ENCODE measurements at regions not wholly inside any gene's neighbourhood (a gene's known extent, or its start where the extent isn't known, plus 50 kb on each side); places are given as distances from the start of the nearest gene placed in this dataset.

DNA sequence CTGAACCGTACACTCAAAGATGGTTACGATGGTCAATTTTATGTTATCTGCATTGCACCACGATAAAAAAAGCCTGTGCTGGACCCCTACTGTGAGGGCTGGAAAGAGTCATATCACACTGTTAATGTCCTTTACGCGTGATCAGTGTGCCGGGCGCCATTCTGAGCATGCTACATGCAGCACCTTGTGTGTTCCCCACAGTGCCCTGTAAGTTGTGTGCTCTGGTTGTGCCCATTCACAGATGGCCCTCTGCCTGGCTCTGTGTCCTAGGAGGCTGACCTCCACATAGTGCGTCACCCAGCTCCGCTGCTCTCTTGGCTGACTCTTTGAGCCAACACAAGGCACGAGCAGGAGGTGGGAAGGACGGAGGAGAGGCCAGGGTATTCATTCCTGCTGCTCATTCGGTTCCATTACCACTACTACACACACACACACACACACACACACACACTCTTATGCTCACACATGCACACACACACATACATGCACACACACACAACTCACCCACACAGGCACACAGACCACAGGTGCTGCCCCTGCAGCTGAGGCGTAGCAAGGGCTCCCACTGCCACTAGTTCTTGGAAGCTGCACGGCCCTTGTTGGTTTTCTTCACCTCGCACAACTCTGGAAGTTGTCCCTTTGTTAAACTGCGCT, 129.6 kb upstream of the IQSEC1 start:
- Histone ChIP-seq H3K9ac (ENCODE audit: low read length) (no peak overlapping the region), H4K20me1 (ENCODE audit: low read depth, low read length) (no peaks in the 10 kb centered on the region), H3K4me3 (ENCODE audit: insufficient read depth, low read length, poor library complexity, severe bottlenecking) (no peak overlapping the region), H3K36me3 (ENCODE audit: low read length) (no peaks in the 10 kb centered on the region), H3K27ac (ENCODE audit: low read depth, low read length) (no peak overlapping the region), H3F3A (ENCODE audit: insufficient read depth) (no peaks in the 10 kb centered on the region), H3K79me2 (ENCODE audit: insufficient read depth, low read length) (no peaks in the 10 kb centered on the region), H3K27me3 (ENCODE audit: low read length) (0 out of 2 replicates have a peak, but pooled peaks cover 3% of the 10 kb centered on the region), H3K4me2 (ENCODE audit: low read depth, low read length, poor library complexity, severe bottlenecking) (no peak overlapping the region), H2AFZ (ENCODE audit: low read depth, low read length, severe bottlenecking) (no peak overlapping the region), H3K9me2 (replicated peaks; ENCODE audit: insufficient read depth, low read length) (no peaks in the 10 kb centered on the region), H3K9me3 (ENCODE audit: insufficient read depth, low read length) (no peaks in the 10 kb centered on the region)
- TF ChIP-seq, protein P1, sequence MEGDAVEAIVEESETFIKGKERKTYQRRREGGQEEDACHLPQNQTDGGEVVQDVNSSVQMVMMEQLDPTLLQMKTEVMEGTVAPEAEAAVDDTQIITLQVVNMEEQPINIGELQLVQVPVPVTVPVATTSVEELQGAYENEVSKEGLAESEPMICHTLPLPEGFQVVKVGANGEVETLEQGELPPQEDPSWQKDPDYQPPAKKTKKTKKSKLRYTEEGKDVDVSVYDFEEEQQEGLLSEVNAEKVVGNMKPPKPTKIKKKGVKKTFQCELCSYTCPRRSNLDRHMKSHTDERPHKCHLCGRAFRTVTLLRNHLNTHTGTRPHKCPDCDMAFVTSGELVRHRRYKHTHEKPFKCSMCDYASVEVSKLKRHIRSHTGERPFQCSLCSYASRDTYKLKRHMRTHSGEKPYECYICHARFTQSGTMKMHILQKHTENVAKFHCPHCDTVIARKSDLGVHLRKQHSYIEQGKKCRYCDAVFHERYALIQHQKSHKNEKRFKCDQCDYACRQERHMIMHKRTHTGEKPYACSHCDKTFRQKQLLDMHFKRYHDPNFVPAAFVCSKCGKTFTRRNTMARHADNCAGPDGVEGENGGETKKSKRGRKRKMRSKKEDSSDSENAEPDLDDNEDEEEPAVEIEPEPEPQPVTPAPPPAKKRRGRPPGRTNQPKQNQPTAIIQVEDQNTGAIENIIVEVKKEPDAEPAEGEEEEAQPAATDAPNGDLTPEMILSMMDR (IDR thresholded peaks at IDR 0.05; ENCODE audit: insufficient read depth, low read length, poor library complexity, severe bottlenecking), result no peak
- TF ChIP-seq EZH2phosphoT487 (conservative IDR thresholded peaks at IDR 0.05; ENCODE audit: low read length), result no peak

DNA sequence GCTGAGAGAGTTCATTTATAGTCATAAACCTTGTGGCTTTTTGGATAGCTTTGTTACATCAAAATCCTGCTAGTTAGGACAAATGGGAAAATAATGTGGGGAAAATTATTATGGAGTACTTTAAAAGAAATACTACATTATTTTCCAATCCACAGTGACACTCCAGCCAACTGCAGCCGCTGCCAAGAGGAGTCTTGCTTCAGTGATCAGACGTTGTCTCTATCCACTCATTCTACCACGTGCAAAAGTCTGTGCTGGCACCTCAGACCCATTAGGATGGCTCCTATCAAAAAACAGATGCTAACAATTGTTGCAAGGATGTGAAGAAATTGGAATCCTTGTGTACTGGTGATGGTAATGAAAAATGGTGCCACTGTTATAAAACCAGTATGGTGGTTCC, 128.6 kb upstream of the IQSEC1 start:
- TF ChIP-seq EZH2phosphoT487 (conservative IDR thresholded peaks at IDR 0.05; ENCODE audit: low read length), result no peak
- TF ChIP-seq, protein P1 (IDR thresholded peaks at IDR 0.05; ENCODE audit: insufficient read depth, low read length, poor library complexity, severe bottlenecking), result no peak
- H4K20me1 ChIP-seq (ENCODE audit: low read depth, low read length), result no peaks in the 10 kb centered on the region
- no peaks in the 10 kb centered on the region for H3K36me3 ChIP-seq (ENCODE audit: low read length)
- H3K79me2 ChIP-seq (ENCODE audit: insufficient read depth, low read length), result no peaks in the 10 kb centered on the region
- H3K9ac ChIP-seq (ENCODE audit: low read length), result no peak overlapping the region
- no peaks in the 10 kb centered on the region for H3F3A ChIP-seq (ENCODE audit: insufficient read depth)
- H3K4me3 ChIP-seq (ENCODE audit: insufficient read depth, low read length, poor library complexity, severe bottlenecking), result no peak overlapping the region
- no peak overlapping the region for H3K27ac ChIP-seq (ENCODE audit: low read depth, low read length)
- no peak overlapping the region for H2AFZ ChIP-seq (ENCODE audit: low read depth, low read length, severe bottlenecking)
- H3K27me3 ChIP-seq (ENCODE audit: low read length), result 0 out of 2 replicates have a peak, but pooled peaks cover 3% of the 10 kb centered on the region
- no peaks in the 10 kb centered on the region for H3K9me2 ChIP-seq (replicated peaks; ENCODE audit: insufficient read depth, low read length)
- no peak overlapping the region for H3K4me2 ChIP-seq (ENCODE audit: low read depth, low read length, poor library complexity, severe bottlenecking)
- H3K9me3 ChIP-seq (ENCODE audit: insufficient read depth, low read length), result no peaks in the 10 kb centered on the region

DNA sequence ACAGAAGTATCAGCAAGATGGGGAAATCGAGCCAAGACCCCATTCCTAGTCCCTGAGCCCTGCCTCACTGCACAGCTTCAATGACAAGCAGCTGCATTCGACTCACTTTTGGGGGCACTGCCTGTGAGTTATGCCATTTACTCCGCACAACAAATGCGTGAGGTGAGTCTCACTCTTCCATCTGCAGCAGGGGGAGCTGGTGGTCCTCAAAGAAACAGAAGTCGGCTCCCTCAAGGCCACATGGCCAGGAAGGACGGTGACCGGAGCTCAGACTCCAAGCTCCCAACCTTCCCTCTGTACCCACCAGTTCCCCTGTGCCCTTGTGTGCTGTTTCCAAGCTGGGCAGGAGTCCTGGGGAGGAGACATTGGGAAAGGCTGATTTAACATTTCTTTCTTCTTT, 127.7 kb upstream of the IQSEC1 start:
- H3K4me3 ChIP-seq (ENCODE audit: insufficient read depth, low read length, poor library complexity, severe bottlenecking), result no peak overlapping the region
- H4K20me1 ChIP-seq (ENCODE audit: low read depth, low read length), result no peaks in the 10 kb centered on the region
- H3K36me3 ChIP-seq (ENCODE audit: low read length), result no peaks in the 10 kb centered on the region
- H3K9ac ChIP-seq (ENCODE audit: low read length), result no peak overlapping the region
- H3F3A ChIP-seq (ENCODE audit: insufficient read depth), result no peaks in the 10 kb centered on the region
- no peaks in the 10 kb centered on the region for H3K9me3 ChIP-seq (ENCODE audit: insufficient read depth, low read length)
- H3K27ac ChIP-seq (ENCODE audit: low read depth, low read length), result no peak overlapping the region
- H3K79me2 ChIP-seq (ENCODE audit: insufficient read depth, low read length), result no peaks in the 10 kb centered on the region
- H3K27me3 ChIP-seq (ENCODE audit: low read length), result 0 out of 2 replicates have a peak, but pooled peaks cover 3% of the 10 kb centered on the region
- no peak overlapping the region for H2AFZ ChIP-seq (ENCODE audit: low read depth, low read length, severe bottlenecking)
- TF ChIP-seq, protein P1 (IDR thresholded peaks at IDR 0.05; ENCODE audit: insufficient read depth, low read length, poor library complexity, severe bottlenecking), result no peak
- H3K9me2 ChIP-seq (replicated peaks; ENCODE audit: insufficient read depth, low read length), result no peaks in the 10 kb centered on the region
- no peak overlapping the region for H3K4me2 ChIP-seq (ENCODE audit: low read depth, low read length, poor library complexity, severe bottlenecking)

Data from SU-DHL-6 (cell line).